ENCODE measurements at regions not wholly inside any gene's neighbourhood (a gene's known extent, or its start where the extent isn't known, plus 50 kb on each side); places are given as distances from the start of the nearest gene placed in this dataset.

DNA sequence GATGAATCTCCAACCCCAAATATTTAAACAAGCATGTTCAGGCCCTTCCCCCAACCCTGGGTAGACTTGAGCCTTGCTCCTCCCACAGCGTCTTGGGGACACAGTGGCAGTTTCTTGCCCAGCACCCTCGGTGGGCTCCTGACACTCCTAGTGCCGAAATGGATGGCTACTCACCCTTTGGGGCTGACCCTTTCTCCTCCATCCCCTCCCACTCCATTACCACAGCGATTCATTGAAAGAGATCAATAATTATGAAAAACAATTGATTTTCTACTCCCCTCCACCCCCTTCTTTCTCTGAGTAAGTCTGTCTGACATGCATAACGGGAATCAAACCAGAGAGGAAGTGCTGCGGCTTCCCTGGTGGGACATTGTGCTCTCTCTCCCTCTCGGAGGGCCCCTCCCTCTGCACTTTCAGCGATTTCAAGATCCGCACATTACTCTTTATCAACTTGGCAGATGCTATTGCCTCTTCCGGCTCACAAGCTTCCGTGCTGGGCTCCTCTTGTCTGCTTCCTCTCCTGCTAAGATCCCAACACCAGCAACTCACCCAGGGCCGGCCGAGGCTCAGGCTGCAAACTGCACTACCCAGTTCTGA is 79.0 kb upstream of the PLXNA4 start:
- Histone ChIP-seq H3K9me3 (ENCODE audit: insufficient read depth, low read length) (peaks cover 22% of the 10 kb centered on the region; the same call in 1 of the 2 replicates), H3K27me3 (ENCODE audit: low read depth, low read length) (no peaks in the 10 kb centered on the region; the same call in 1 of the 2 replicates), H2AFZ (ENCODE audit: low read depth, low read length) (peak overlapping the region; percentile 79), H3K36me3 (replicated peaks; ENCODE audit: low read depth, low read length) (peaks cover 17% of the 10 kb centered on the region), H4K20me1 (ENCODE audit: insufficient read depth, low read length) (no peaks in the 10 kb centered on the region), H3K4me2 (ENCODE audit: low read length) (peak overlapping the region; percentile 87), H3K9ac (ENCODE audit: low read length) (peak overlapping the region; percentile 49), H3K4me1 (ENCODE audit: low read length) (peaks cover 61% of the 10 kb centered on the region), H3K79me2 (ENCODE audit: low read length) (no peaks in the 10 kb centered on the region), H3K27ac (ENCODE audit: low read length) (peak overlapping the region; percentile 78), H3K4me3 (ENCODE audit: low read length) (peak overlapping the region; percentile 67)
- no peak for TF ChIP-seq EZH2phosphoT487 (IDR thresholded peaks at IDR 0.05; ENCODE audit: low read depth)
- TF ChIP-seq, protein P1, sequence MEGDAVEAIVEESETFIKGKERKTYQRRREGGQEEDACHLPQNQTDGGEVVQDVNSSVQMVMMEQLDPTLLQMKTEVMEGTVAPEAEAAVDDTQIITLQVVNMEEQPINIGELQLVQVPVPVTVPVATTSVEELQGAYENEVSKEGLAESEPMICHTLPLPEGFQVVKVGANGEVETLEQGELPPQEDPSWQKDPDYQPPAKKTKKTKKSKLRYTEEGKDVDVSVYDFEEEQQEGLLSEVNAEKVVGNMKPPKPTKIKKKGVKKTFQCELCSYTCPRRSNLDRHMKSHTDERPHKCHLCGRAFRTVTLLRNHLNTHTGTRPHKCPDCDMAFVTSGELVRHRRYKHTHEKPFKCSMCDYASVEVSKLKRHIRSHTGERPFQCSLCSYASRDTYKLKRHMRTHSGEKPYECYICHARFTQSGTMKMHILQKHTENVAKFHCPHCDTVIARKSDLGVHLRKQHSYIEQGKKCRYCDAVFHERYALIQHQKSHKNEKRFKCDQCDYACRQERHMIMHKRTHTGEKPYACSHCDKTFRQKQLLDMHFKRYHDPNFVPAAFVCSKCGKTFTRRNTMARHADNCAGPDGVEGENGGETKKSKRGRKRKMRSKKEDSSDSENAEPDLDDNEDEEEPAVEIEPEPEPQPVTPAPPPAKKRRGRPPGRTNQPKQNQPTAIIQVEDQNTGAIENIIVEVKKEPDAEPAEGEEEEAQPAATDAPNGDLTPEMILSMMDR (IDR thresholded peaks at IDR 0.05; ENCODE audit: low read depth, low read length) = no peak

DNA sequence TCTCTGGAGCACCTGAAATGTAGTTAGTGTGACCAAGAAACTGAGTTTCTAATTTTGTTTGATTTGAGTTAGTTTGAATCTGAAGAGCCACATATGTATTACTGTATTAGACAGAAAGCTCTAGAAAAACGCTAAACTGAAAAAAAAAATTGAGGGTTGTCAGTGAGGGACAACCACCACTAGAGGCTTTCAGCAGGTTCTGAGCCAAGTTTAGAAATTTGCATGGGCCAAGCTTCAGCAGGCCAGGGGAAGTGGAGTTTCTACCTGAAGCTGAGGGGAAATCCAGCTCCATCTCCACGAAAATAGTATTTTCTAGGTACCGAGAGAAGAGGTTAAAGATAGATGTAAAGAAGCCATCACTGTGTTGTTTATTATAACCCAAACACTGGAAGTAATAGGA is 77.9 kb upstream of the PLXNA4 start:
- peaks cover 15% of the 10 kb centered on the region for H3K36me3 ChIP-seq (replicated peaks; ENCODE audit: low read depth, low read length)
- TF ChIP-seq, protein P1 (IDR thresholded peaks at IDR 0.05; ENCODE audit: low read depth, low read length) = peak; percentile 60
- no peak for TF ChIP-seq EZH2phosphoT487 (IDR thresholded peaks at IDR 0.05; ENCODE audit: low read depth)
- H4K20me1 ChIP-seq (ENCODE audit: insufficient read depth, low read length) = no peaks in the 10 kb centered on the region
- peaks cover 22% of the 10 kb centered on the region; the same call in 1 of the 2 replicates for H3K9me3 ChIP-seq (ENCODE audit: insufficient read depth, low read length)
- H3K4me1 ChIP-seq (ENCODE audit: low read length) = peaks cover 57% of the 10 kb centered on the region
- peak overlapping the region; percentile 67; the same call in 1 of the 2 replicates for H3K4me3 ChIP-seq (ENCODE audit: low read length)
- H2AFZ ChIP-seq (ENCODE audit: low read depth, low read length) = peak overlapping the region; percentile 63
- no peak overlapping the region; the same call in 1 of the 2 replicates for H3K9ac ChIP-seq (ENCODE audit: low read length)
- no peaks in the 10 kb centered on the region for H3K79me2 ChIP-seq (ENCODE audit: low read length)
- H3K27ac ChIP-seq (ENCODE audit: low read length) = peak overlapping the region; percentile 78
- peak overlapping the region; percentile 87 for H3K4me2 ChIP-seq (ENCODE audit: low read length)
- H3K27me3 ChIP-seq (ENCODE audit: low read depth, low read length) = no peaks in the 10 kb centered on the region; the same call in 1 of the 2 replicates

DNA sequence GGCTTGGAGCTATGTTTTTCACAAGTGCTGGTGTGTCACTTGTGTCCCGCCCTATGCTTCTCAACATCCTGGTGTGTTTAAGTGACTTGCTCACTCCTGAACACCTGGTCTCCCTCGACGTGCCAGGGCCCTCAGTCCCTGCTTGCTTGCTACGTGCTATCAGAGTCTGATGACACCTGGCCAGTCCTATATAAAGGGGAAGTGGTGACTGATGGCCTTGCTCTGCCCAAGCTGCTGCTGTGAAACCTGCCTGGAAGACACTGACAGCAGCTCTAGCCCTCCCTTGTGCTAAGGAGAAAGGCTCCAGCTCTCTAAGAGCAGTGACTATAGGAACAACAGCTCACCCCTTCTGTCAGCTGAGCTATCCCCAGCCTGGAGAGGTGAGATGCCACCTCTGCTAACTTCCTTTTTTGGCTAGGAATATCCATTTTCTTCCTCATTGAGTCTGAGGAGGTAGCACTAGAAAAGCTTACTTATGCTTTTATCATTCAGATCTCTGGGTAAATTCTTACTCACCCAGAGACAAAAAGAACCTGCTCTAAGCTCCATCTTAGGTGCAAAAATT is 77.2 kb upstream of the PLXNA4 start:
- Histone ChIP-seq H3K4me2 (ENCODE audit: low read length) (peak overlapping the region; percentile 87), H3K4me1 (ENCODE audit: low read length) (peaks cover 57% of the 10 kb centered on the region), H3K36me3 (replicated peaks; ENCODE audit: low read depth, low read length) (peaks cover 11% of the 10 kb centered on the region), H3K4me3 (ENCODE audit: low read length) (no peak overlapping the region; the same call in 1 of the 2 replicates), H3K27me3 (ENCODE audit: low read depth, low read length) (no peaks in the 10 kb centered on the region; the same call in 1 of the 2 replicates), H3K9me3 (ENCODE audit: insufficient read depth, low read length) (peaks cover 18% of the 10 kb centered on the region; the same call in 1 of the 2 replicates), H3K79me2 (ENCODE audit: low read length) (no peaks in the 10 kb centered on the region), H2AFZ (ENCODE audit: low read depth, low read length) (peak overlapping the region; percentile 63), H3K27ac (ENCODE audit: low read length) (peak overlapping the region; percentile 78), H3K9ac (ENCODE audit: low read length) (no peak overlapping the region; the same call in 1 of the 2 replicates), H4K20me1 (ENCODE audit: insufficient read depth, low read length) (no peaks in the 10 kb centered on the region)
- TF ChIP-seq EZH2phosphoT487 (IDR thresholded peaks at IDR 0.05; ENCODE audit: low read depth) = no peak
- TF ChIP-seq, protein P1 (IDR thresholded peaks at IDR 0.05; ENCODE audit: low read depth, low read length) = no peak

DNA sequence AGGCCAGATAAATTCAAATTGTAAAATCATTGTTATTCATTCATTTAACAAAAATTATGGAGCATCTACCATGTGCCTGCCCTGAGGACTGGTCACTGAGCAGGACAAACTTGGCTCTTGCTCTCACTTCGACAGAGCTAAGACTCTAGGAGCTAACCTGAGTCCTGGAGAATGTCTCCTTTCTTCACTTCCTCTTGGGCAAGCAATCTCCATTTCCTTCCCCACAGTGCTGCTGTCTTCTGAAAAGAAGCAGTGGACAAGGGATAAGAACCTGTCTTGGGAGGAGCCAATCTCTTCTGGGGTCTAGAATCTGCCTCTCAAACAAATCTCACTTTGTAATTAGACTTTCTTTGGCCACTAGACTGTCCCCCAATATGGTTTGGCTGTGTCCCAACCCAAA is 76.2 kb upstream of the PLXNA4 start:
- Histone ChIP-seq H3K27me3 (ENCODE audit: low read depth, low read length) (no peaks in the 10 kb centered on the region; the same call in 1 of the 2 replicates), H3K4me3 (ENCODE audit: low read length) (no peak overlapping the region), H3K4me1 (ENCODE audit: low read length) (peaks cover 51% of the 10 kb centered on the region), H3K9me3 (ENCODE audit: insufficient read depth, low read length) (0 out of 2 replicates have a peak, but pooled peaks cover 11% of the 10 kb centered on the region), H4K20me1 (ENCODE audit: insufficient read depth, low read length) (no peaks in the 10 kb centered on the region), H2AFZ (ENCODE audit: low read depth, low read length) (no peak overlapping the region), H3K9ac (ENCODE audit: low read length) (no peak overlapping the region), H3K36me3 (replicated peaks; ENCODE audit: low read depth, low read length) (peaks cover 6% of the 10 kb centered on the region), H3K4me2 (ENCODE audit: low read length) (no peak overlapping the region), H3K79me2 (ENCODE audit: low read length) (no peaks in the 10 kb centered on the region), H3K27ac (ENCODE audit: low read length) (no peak overlapping the region)
- TF ChIP-seq, protein P1 (IDR thresholded peaks at IDR 0.05; ENCODE audit: low read depth, low read length) = no peak
- TF ChIP-seq EZH2phosphoT487 (IDR thresholded peaks at IDR 0.05; ENCODE audit: low read depth) = no peak
